ENCODE measurements at regions not wholly inside any gene's neighbourhood (a gene's known extent, or its start where the extent isn't known, plus 50 kb on each side); places are given as distances from the start of the nearest gene placed in this dataset.

DNA sequence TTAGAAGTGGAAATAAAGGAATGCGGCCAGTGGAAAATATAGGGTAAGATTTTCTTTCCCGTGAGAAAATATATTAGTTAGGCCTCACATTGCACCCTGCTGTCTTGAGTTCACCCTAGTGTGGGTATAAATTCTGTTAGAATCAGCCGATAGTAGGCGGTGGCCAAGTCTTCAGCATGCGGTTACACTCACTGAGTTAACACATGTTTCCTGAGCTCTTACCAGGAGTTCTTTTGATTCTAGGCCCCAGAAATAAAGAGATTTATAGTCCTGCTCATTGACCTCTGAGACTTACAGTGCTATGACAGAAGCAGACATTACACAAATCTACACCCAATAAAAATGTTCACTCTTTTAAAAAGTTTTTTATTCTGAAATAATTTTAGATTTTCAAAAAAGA is 279.3 kb upstream of the LRRC7 start:
- Histone ChIP-seq H3K4me1 (ENCODE audit: control insufficient read depth, insufficient read depth, low read length) (no peaks in the 10 kb centered on the region), H3K4me3 (ENCODE audit: low read length) (no peak overlapping the region), H3K36me3 (ENCODE audit: control insufficient read depth, insufficient read depth, low read length) (no peaks in the 10 kb centered on the region), H3K27ac (ENCODE audit: low read length) (no peak overlapping the region), H3K27me3 (ENCODE audit: control insufficient read depth, insufficient read depth, low read length) (no peaks in the 10 kb centered on the region), H3K9me3 (ENCODE audit: control insufficient read depth, insufficient read depth, low read length) (no peaks in the 10 kb centered on the region)
- WGBS (ENCODE audit: insufficient coverage, insufficient read length), result no CpG with 5 or more reads among the region's 5 CpGs
- DNase-seq (ENCODE audit: low read depth, low spot score), result no peak

DNA sequence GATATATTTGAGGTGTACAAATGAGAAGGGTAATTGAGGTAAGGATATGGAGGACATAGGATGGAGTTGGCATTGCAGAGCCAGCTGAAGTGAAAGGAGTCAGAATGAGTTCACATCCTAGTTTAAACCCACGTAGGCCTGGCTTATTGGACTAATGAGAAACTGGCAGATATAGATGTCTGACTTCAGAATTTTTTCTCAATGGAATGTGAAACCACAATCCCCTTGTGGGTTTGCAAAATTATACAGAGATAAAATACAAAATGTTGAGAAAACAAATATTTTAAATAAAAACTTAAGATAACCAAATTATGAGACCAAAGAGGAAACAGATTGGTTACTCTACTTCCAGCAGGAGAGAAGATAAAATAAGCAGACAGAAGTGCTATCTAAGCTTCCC is 277.4 kb upstream of the LRRC7 start:
- no peak for DNase-seq (ENCODE audit: low read depth, low spot score)
- no peak overlapping the region for H3K4me3 ChIP-seq (ENCODE audit: low read length)
- H3K27me3 ChIP-seq (ENCODE audit: control insufficient read depth, insufficient read depth, low read length), result no peaks in the 10 kb centered on the region
- no peaks in the 10 kb centered on the region for H3K36me3 ChIP-seq (ENCODE audit: control insufficient read depth, insufficient read depth, low read length)
- no CpG with 5 or more reads among the region's 1 CpG for WGBS (ENCODE audit: insufficient coverage, insufficient read length)
- H3K27ac ChIP-seq (ENCODE audit: low read length), result no peak overlapping the region
- no peaks in the 10 kb centered on the region for H3K4me1 ChIP-seq (ENCODE audit: control insufficient read depth, insufficient read depth, low read length)
- no peaks in the 10 kb centered on the region for H3K9me3 ChIP-seq (ENCODE audit: control insufficient read depth, insufficient read depth, low read length)

- no peaks in the 10 kb centered on the region for H3K27me3 ChIP-seq (ENCODE audit: control insufficient read depth, insufficient read depth, low read length)
- H3K9me3 ChIP-seq (ENCODE audit: control insufficient read depth, insufficient read depth, low read length), result no peaks in the 10 kb centered on the region
- DNase-seq (ENCODE audit: low read depth, low spot score), result no peak
- H3K36me3 ChIP-seq (ENCODE audit: control insufficient read depth, insufficient read depth, low read length), result no peaks in the 10 kb centered on the region
- no CpG with 5 or more reads among the region's 4 CpGs for WGBS (ENCODE audit: insufficient coverage, insufficient read length)
- H3K4me1 ChIP-seq (ENCODE audit: control insufficient read depth, insufficient read depth, low read length), result no peaks in the 10 kb centered on the region
- H3K27ac ChIP-seq (ENCODE audit: low read length), result no peak overlapping the region
- H3K4me3 ChIP-seq (ENCODE audit: low read length), result no peak overlapping the region
Measured at GRCh38 chr1:69291541-69291940, 276.2 kb upstream of the LRRC7 start.

DNA sequence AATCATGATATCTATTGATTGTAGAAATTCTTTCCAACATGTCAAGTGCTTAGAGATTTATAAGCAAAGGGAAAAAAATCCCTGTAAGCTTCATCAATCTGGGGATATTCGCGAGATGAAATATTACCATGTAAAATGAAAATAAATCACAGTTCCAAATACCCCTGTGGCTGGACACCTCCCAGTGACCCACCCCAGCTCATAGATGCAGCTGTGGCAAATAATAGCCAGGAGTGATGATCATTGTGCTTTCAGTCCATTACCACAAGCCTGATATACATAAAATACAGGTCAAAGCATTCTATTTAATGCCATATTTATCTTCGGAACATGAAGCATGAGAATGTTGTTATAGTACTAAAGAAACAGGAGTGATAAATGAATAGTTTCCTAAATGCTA is 274.9 kb upstream of the LRRC7 start:
- H3K4me3 ChIP-seq (ENCODE audit: low read length), result no peak overlapping the region
- H3K4me1 ChIP-seq (ENCODE audit: control insufficient read depth, insufficient read depth, low read length), result no peaks in the 10 kb centered on the region
- no peak for DNase-seq (ENCODE audit: low read depth, low spot score)
- H3K27me3 ChIP-seq (ENCODE audit: control insufficient read depth, insufficient read depth, low read length), result no peaks in the 10 kb centered on the region
- no peaks in the 10 kb centered on the region for H3K36me3 ChIP-seq (ENCODE audit: control insufficient read depth, insufficient read depth, low read length)
- no peaks in the 10 kb centered on the region for H3K9me3 ChIP-seq (ENCODE audit: control insufficient read depth, insufficient read depth, low read length)
- no CpG with 5 or more reads among the region's 3 CpGs for WGBS (ENCODE audit: insufficient coverage, insufficient read length)
- no peak overlapping the region for H3K27ac ChIP-seq (ENCODE audit: low read length)

DNA sequence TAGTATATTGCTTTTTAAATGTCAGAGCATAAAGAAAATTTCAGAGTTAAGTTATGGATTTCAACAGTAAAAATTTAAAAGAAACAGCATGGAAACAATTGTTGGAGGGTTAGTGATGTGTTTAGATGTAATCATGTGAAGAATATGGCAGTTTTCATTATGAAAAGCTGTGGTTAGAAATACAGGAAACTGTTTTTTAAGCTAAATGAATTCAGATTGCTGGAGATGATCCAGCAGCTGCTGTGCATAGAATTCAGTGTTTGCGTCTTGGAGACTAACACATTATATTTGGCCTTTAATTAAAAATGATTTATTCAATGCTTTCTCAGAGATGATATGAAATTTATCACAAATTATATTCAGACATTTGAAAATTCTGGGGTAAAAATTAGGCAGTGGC is 273.6 kb upstream of the LRRC7 start:
- DNase-seq (ENCODE audit: low read depth, low spot score), result no peak
- H3K27me3 ChIP-seq (ENCODE audit: control insufficient read depth, insufficient read depth, low read length), result no peaks in the 10 kb centered on the region
- no CpG with 5 or more reads among the region's 1 CpG for WGBS (ENCODE audit: insufficient coverage, insufficient read length)
- H3K9me3 ChIP-seq (ENCODE audit: control insufficient read depth, insufficient read depth, low read length), result no peaks in the 10 kb centered on the region
- no peak overlapping the region for H3K27ac ChIP-seq (ENCODE audit: low read length)
- H3K4me1 ChIP-seq (ENCODE audit: control insufficient read depth, insufficient read depth, low read length), result no peaks in the 10 kb centered on the region
- H3K4me3 ChIP-seq (ENCODE audit: low read length), result no peak overlapping the region
- H3K36me3 ChIP-seq (ENCODE audit: control insufficient read depth, insufficient read depth, low read length), result no peaks in the 10 kb centered on the region

- no peaks in the 10 kb centered on the region for H3K9me3 ChIP-seq (ENCODE audit: control insufficient read depth, insufficient read depth, low read length)
- H3K36me3 ChIP-seq (ENCODE audit: control insufficient read depth, insufficient read depth, low read length), result no peaks in the 10 kb centered on the region
- DNase-seq (ENCODE audit: low read depth, low spot score), result no peak
- WGBS (ENCODE audit: insufficient coverage, insufficient read length), result no CpG with 5 or more reads among the region's 2 CpGs
- no peaks in the 10 kb centered on the region for H3K27me3 ChIP-seq (ENCODE audit: control insufficient read depth, insufficient read depth, low read length)
- no peak overlapping the region for H3K4me3 ChIP-seq (ENCODE audit: low read length)
- H3K4me1 ChIP-seq (ENCODE audit: control insufficient read depth, insufficient read depth, low read length), result no peaks in the 10 kb centered on the region
- no peak overlapping the region for H3K27ac ChIP-seq (ENCODE audit: low read length)
Measured at GRCh38 chr1:69295265-69295664, 272.5 kb upstream of the LRRC7 start.

DNA sequence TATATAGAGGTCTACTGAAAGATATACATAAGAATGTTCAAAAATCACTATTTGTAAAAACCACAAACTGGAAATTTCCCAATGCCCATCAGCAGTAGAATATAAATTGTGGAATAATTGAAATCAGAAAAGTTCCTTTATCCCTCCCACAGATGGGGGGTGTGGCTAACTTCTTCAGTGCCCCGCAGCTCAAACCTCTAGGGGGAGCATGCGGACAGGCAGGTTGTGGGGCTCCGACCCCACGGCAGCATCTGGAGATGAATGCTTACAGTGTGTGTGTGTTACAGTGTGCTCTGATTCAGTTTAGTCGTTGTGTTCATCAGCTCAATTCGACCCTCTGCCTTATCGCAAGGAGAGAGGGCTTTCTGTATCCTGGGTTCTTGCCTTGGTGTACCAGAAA is 262.1 kb upstream of the LRRC7 start:
- H3K27ac ChIP-seq (ENCODE audit: low read length), result no peak overlapping the region
- H3K36me3 ChIP-seq (ENCODE audit: control insufficient read depth, insufficient read depth, low read length), result no peaks in the 10 kb centered on the region
- H3K4me3 ChIP-seq (ENCODE audit: low read length), result no peak overlapping the region
- H3K9me3 ChIP-seq (ENCODE audit: control insufficient read depth, insufficient read depth, low read length), result no peaks in the 10 kb centered on the region
- DNase-seq (ENCODE audit: low read depth, low spot score), result no peak
- WGBS (ENCODE audit: insufficient coverage, insufficient read length), result no CpG with 5 or more reads among the region's 7 CpGs
- no peaks in the 10 kb centered on the region for H3K27me3 ChIP-seq (ENCODE audit: control insufficient read depth, insufficient read depth, low read length)
- H3K4me1 ChIP-seq (ENCODE audit: control insufficient read depth, insufficient read depth, low read length), result no peaks in the 10 kb centered on the region

DNA sequence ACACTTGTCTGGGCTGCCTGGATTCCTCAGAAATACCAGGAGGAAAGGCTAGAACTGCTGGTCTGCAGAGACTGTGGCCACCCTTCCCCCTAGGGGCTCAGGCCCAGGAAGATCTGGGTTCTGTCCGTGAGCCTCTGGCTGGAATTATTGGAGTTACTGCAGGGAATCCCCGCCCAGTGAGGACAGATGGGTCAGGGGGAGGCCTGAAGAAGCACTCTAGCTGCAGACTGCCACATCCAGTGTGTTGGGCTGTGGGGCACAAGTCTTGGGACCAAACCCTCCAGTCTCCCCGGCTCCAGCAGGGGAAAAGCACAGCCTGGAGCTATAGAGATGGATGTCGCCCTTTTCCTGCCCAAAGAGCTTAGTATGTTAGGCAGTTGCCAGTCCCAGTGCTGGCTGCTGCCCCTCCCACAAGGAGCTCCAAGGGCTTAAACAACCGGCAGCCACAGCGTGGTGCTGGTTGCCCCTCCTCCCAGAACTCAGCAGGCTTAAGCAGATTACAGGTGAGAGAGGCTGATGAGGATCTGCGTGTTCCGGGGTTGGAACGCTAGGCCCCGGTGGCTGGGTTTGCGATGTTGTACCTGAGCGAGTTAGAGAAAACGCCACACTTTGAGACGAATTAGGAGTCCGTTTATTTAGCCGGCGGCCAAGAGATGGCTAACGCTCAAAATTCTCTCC is 255.5 kb upstream of the LRRC7 start:
- DNase-seq (ENCODE audit: low read depth, low spot score), result peak; percentile 25
- Histone ChIP-seq H3K27me3 (ENCODE audit: control insufficient read depth, insufficient read depth, low read length) (no peaks in the 10 kb centered on the region), H3K4me1 (ENCODE audit: control insufficient read depth, insufficient read depth, low read length) (peaks cover 3% of the 10 kb centered on the region), H3K27ac (ENCODE audit: low read length) (no peak overlapping the region), H3K9me3 (ENCODE audit: control insufficient read depth, insufficient read depth, low read length) (no peaks in the 10 kb centered on the region), H3K4me3 (ENCODE audit: low read length) (no peak overlapping the region), H3K36me3 (ENCODE audit: control insufficient read depth, insufficient read depth, low read length) (no peaks in the 10 kb centered on the region)
- WGBS (ENCODE audit: insufficient coverage, insufficient read length), result no CpG with 5 or more reads among the region's 18 CpGs

GRCh38 chr1:69313118-69313517 is 254.6 kb upstream of the LRRC7 start:
- no peak overlapping the region for H3K4me3 ChIP-seq (ENCODE audit: low read length)
- H3K4me1 ChIP-seq (ENCODE audit: control insufficient read depth, insufficient read depth, low read length), result peaks cover 3% of the 10 kb centered on the region
- no peaks in the 10 kb centered on the region for H3K9me3 ChIP-seq (ENCODE audit: control insufficient read depth, insufficient read depth, low read length)
- H3K27ac ChIP-seq (ENCODE audit: low read length), result no peak overlapping the region
- WGBS (ENCODE audit: insufficient coverage, insufficient read length), result no CpG with 5 or more reads among the region's 11 CpGs
- DNase-seq (ENCODE audit: low read depth, low spot score), result no peak
- H3K27me3 ChIP-seq (ENCODE audit: control insufficient read depth, insufficient read depth, low read length), result no peaks in the 10 kb centered on the region
- no peaks in the 10 kb centered on the region for H3K36me3 ChIP-seq (ENCODE audit: control insufficient read depth, insufficient read depth, low read length)

DNA sequence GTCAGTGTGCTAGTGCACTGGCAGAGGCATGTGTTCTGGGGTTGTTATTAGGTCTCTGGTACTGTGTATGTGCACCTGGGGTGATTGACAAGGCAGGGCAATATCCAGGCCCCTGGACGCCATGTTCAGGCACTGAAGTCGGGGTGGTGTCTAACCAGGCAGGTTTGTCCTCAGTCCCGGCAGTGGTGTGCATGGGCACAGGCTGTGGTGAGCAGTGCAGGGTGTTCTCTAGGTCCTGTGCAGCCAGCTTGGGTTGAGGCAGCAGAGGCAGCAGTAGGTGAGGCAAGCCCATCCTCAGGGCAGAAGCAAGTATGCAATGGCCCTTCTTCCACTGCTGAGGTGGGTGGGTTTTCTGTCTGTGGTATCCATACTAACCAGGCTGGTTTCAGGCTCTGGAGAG is 252.3 kb upstream of the LRRC7 start:
- Histone ChIP-seq H3K27ac (ENCODE audit: low read length) (no peak overlapping the region), H3K4me1 (ENCODE audit: control insufficient read depth, insufficient read depth, low read length) (peaks cover 3% of the 10 kb centered on the region), H3K27me3 (ENCODE audit: control insufficient read depth, insufficient read depth, low read length) (no peaks in the 10 kb centered on the region), H3K9me3 (ENCODE audit: control insufficient read depth, insufficient read depth, low read length) (no peaks in the 10 kb centered on the region), H3K4me3 (ENCODE audit: low read length) (no peak overlapping the region), H3K36me3 (ENCODE audit: control insufficient read depth, insufficient read depth, low read length) (no peaks in the 10 kb centered on the region)
- DNase-seq (ENCODE audit: low read depth, low spot score), result no peak
- WGBS (ENCODE audit: insufficient coverage, insufficient read length), result no CpG with 5 or more reads among the region's 3 CpGs

DNA sequence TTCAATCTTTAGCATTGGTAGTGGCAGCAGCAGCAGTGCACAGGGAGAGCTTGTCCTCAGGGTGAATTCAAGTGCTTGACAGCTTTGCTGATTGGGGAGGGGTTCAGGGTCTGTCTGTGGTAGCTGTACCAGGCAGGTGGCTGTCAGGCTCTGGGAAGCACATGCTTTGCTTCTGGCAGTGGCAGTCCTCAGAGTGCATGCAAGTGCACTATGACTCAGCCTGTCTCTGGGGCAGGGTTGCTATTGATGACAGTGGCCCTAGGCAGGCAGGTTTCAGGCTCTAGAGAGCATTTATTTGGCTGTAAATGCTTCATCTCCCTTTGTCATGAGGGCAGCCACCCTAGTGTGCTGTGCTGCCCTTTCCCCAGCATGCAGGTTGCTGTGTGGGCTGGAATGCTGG is 251.9 kb upstream of the LRRC7 start:
- Histone ChIP-seq H3K27ac (ENCODE audit: low read length) (no peak overlapping the region), H3K9me3 (ENCODE audit: control insufficient read depth, insufficient read depth, low read length) (no peaks in the 10 kb centered on the region), H3K36me3 (ENCODE audit: control insufficient read depth, insufficient read depth, low read length) (no peaks in the 10 kb centered on the region), H3K27me3 (ENCODE audit: control insufficient read depth, insufficient read depth, low read length) (no peaks in the 10 kb centered on the region), H3K4me3 (ENCODE audit: low read length) (no peak overlapping the region), H3K4me1 (ENCODE audit: control insufficient read depth, insufficient read depth, low read length) (peaks cover 3% of the 10 kb centered on the region)
- DNase-seq (ENCODE audit: low read depth, low spot score), result no peak

All from iPS DF 6.9 (cell line).